H9 (cell line): ENCODE measurements at regions not wholly inside any gene's neighbourhood (a gene's known extent, or its start where the extent isn't known, plus 50 kb on each side); places are given as distances from the start of the nearest gene placed in this dataset.

Source experiments
- DNase-seq: peaks from one replicate; pipeline ENCODE4 v3.0.0-alpha.2; 2017
- H2AFZ ChIP-seq: one replicate; pipeline ENCODE4 v1.6.1; 2013; ENCODE audit warnings: mild to moderate bottlenecking, low read length, control low read depth, moderate library complexity
- H2AK5ac ChIP-seq: 2 replicates; pipeline ENCODE4 v1.6.1; 2013; ENCODE audit warnings: low read length, control low read depth, mixed read lengths; ENCODE audit not compliant: insufficient read length
- H2BK120ac ChIP-seq: one replicate; pipeline ENCODE4 v1.6.1; 2013; ENCODE audit warnings: low read depth, mild to moderate bottlenecking, low read length, control low read depth, inconsistent platforms; ENCODE audit not compliant: poor library complexity, severe bottlenecking
- H2BK12ac ChIP-seq: 2 replicates; pipeline ENCODE4 v1.6.1; 2013; ENCODE audit warnings: low read length, control low read depth, mixed read lengths, low read depth; ENCODE audit not compliant: insufficient read length
- H2BK15ac ChIP-seq: 2 replicates; pipeline ENCODE4 v1.6.1; 2013; ENCODE audit warnings: low read depth, low read length, control low read depth
- H2BK20ac ChIP-seq: one replicate; pipeline ENCODE4 v1.6.1; 2013; ENCODE audit warnings: low read depth, mild to moderate bottlenecking, low read length, control low read depth, inconsistent platforms; ENCODE audit not compliant: poor library complexity, severe bottlenecking
- H2BK5ac ChIP-seq: 2 replicates; pipeline ENCODE4 v1.6.1; 2013; ENCODE audit warnings: low read length, control low read depth, mixed read lengths; ENCODE audit not compliant: insufficient read length
- H3K14ac ChIP-seq: 2 replicates; pipeline ENCODE4 v1.6.1; 2013; ENCODE audit warnings: low read length, control low read depth; ENCODE audit not compliant: insufficient read depth
- H3K18ac ChIP-seq: 2 replicates; pipeline ENCODE4 v1.6.1; 2013; ENCODE audit warnings: low read depth, mild to moderate bottlenecking, mixed read lengths, low read length, control low read depth; ENCODE audit not compliant: insufficient read length
- H3K23ac ChIP-seq: 2 replicates; pipeline ENCODE4 v1.6.1; 2013; ENCODE audit warnings: low read length, control low read depth, mixed read lengths, low read depth; ENCODE audit not compliant: insufficient read length
- H3K23me2 ChIP-seq: 2 replicates; pipeline ENCODE4 v1.6.1; 2013; ENCODE audit warnings: low read depth, mild to moderate bottlenecking, mixed read lengths, low read length, control low read depth; ENCODE audit not compliant: insufficient read length, poor library complexity, severe bottlenecking
- H3K27ac ChIP-seq: 2 replicates; pipeline ENCODE4 v1.5.1; 2013; ENCODE audit warnings: low read length, control low read depth, mixed read lengths, low read depth; ENCODE audit not compliant: insufficient read length
- H3K27me3 ChIP-seq: 2 replicates; pipeline ENCODE4 v1.6.1; 2013; ENCODE audit warnings: low read length, control low read depth, inconsistent platforms; ENCODE audit not compliant: insufficient read depth
- H3K4ac ChIP-seq: 2 replicates; pipeline ENCODE4 v1.6.1; 2013; ENCODE audit warnings: low read depth, mild to moderate bottlenecking, control low read depth, inconsistent platforms, low read length, moderate library complexity
- H3K4me1 ChIP-seq: 2 replicates; pipeline ENCODE4 v1.6.1; 2013; ENCODE audit warnings: low read length, control low read depth, inconsistent platforms; ENCODE audit not compliant: insufficient read depth
- H3K4me2 ChIP-seq: 2 replicates; pipeline ENCODE4 v1.6.1; 2013; ENCODE audit warnings: low read length, control low read depth, mixed read lengths; ENCODE audit not compliant: insufficient read length, insufficient read depth
- H3K56ac ChIP-seq: 2 replicates; pipeline ENCODE4 v1.6.1; 2013; ENCODE audit warnings: low read depth, mild to moderate bottlenecking, mixed read lengths, low read length, control low read depth; ENCODE audit not compliant: insufficient read length
- H3K79me1 ChIP-seq: 2 replicates; pipeline ENCODE4 v1.6.1; 2013; ENCODE audit warnings: low read depth, mild to moderate bottlenecking, moderate library complexity, low read length, control low read depth, inconsistent platforms; ENCODE audit not compliant: insufficient read depth, poor library complexity, severe bottlenecking
- H3K79me2 ChIP-seq: 2 replicates; pipeline ENCODE4 v1.6.1; 2013; ENCODE audit warnings: low read length, control low read depth, inconsistent platforms; ENCODE audit not compliant: insufficient read depth
- H3K9ac ChIP-seq: 2 replicates; pipeline ENCODE4 v1.6.1; 2013; ENCODE audit warnings: low read length, control low read depth, mixed read lengths; ENCODE audit not compliant: insufficient read length; ENCODE audit errors: extremely low read depth
- H3K9me3 ChIP-seq: one replicate; pipeline ENCODE4 v1.6.1; 2013; ENCODE audit warnings: low read depth, low read length, inconsistent platforms; ENCODE audit not compliant: control insufficient read depth
- H3T11ph ChIP-seq: one replicate; pipeline ENCODE4 v1.6.1; 2013; ENCODE audit warnings: mild to moderate bottlenecking, low read length, control low read depth, inconsistent platforms
- H4K20me1 ChIP-seq: one replicate; pipeline ENCODE4 v1.6.1; 2013; ENCODE audit not compliant: control insufficient read depth, insufficient read length, insufficient read depth
- H4K5ac ChIP-seq: 2 replicates; pipeline ENCODE4 v1.6.1; 2013; ENCODE audit warnings: low read depth, mild to moderate bottlenecking, mixed read lengths, low read length, control low read depth; ENCODE audit not compliant: insufficient read length
- H4K8ac ChIP-seq: replicated peaks from 2 replicates; pipeline ENCODE4 v1.6.1; 2013; ENCODE audit warnings: low read length, control low read depth, mixed read lengths, low read depth; ENCODE audit not compliant: insufficient read length
- H4K91ac ChIP-seq: 2 replicates; pipeline ENCODE4 v1.6.1; 2013; ENCODE audit warnings: low read depth, mild to moderate bottlenecking, moderate library complexity, mixed read lengths, low read length, control low read depth; ENCODE audit not compliant: insufficient read length
- H3K27ac Mint-ChIP-seq, 3 experiments: 2 replicates in 2 of 3; 3 replicates in 1 of 3; pipeline ENCODE4 v1.8.0; 2020 to 2021; ENCODE audit warnings: mixed read lengths in 3 of 3, mild to moderate bottlenecking in 1 of 3, moderate library complexity in 1 of 3
- H3K27me3 Mint-ChIP-seq: 2 replicates; pipeline ENCODE4 v1.8.0; 2021; ENCODE audit warnings: low read depth, mild to moderate bottlenecking, moderate library complexity, mixed read lengths
- H3K36me3 Mint-ChIP-seq, 3 experiments: 2 replicates in 2 of 3; 3 replicates in 1 of 3; pipeline ENCODE4 v1.8.0; 2020 to 2021; ENCODE audit warnings: low read depth in 3 of 3, mixed read lengths in 3 of 3; ENCODE audit not compliant: insufficient read depth in 1 of 3
- H3K4me1 Mint-ChIP-seq, 2 experiments: 2 replicates each; pipeline ENCODE4 v1.8.0; 2020; ENCODE audit warnings: mixed read lengths in 2 of 2
- H3K4me3 Mint-ChIP-seq, 2 experiments: 2 replicates in 1 of 2; 3 replicates in 1 of 2; pipeline ENCODE4 v1.8.0; 2020 to 2021; ENCODE audit warnings: mild to moderate bottlenecking in 2 of 2, mixed read lengths in 2 of 2, moderate library complexity in 1 of 2
- H3K9me3 Mint-ChIP-seq, 2 experiments: 2 replicates in 1 of 2; 3 replicates in 1 of 2; pipeline ENCODE4 v1.8.0; 2020; ENCODE audit warnings: mild to moderate bottlenecking in 2 of 2, mixed read lengths in 2 of 2, moderate library complexity in 1 of 2
- WGBS: extraction: QIAGEN DNeasy Blood & Tissue Kit; methylation state at CpG from one replicate; pipeline ENCODE4 v1.1.7; 2013; ENCODE audit warnings: missing lambda C conversion rate, low lambda C conversion rate, mixed read lengths; ENCODE audit not compliant: insufficient read length; ENCODE audit errors: extremely low coverage; 5-methylcytosine and 5-hydroxymethylcytosine counted together
- TF ChIP-seq, protein P1 (sequence below): fragments of 200-600 bp; sonication (generic); conservative IDR thresholded peaks from 3 replicates; pipeline ENCODE4 v1.8.0; 2021; ENCODE audit warnings: antibody characterized with exemption, mild to moderate bottlenecking

DNA sequence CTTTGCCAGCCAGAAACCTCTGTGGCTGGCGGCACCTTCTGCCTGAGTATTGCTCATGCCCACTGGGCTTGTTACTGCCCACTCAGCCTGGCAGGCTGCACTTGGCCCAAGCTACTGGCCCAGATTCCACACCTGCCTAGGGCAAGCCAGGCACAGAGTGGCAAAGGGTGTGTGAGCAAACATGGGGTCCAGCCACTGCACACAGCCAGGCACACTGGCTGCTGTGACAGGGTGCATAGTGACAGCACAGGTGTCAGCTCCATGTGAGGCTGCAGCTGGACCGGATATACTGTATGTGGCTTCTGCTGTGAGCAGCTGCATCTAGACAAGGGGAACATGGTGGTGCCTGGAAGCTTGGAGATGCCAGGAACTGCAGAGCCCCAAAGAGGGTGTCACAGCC, 113.9 kb downstream of the COPS8 start:
- no CpG with 5 or more reads among the region's 2 CpGs for WGBS
- H2BK20ac ChIP-seq, result no peak overlapping the region
- Mint-ChIP-seq H3K9me3 (peaks cover 13 to 15% of the 10 kb centered on the region in 2 experiments), H3K36me3 (peaks cover 10 to 13% (median 12%) of the 10 kb centered on the region in 3 experiments), H3K4me1 (peaks cover 48 to 53% of the 10 kb centered on the region in 2 experiments), H3K27me3 (peaks cover 11% of the 10 kb centered on the region), H3K4me3 (no peak overlapping the region), H3K27ac (peak overlapping the region; percentile 81 to 96 (median 89); a peak in 6 of 7 replicates)
- no peak overlapping the region for H3K56ac ChIP-seq
- TF ChIP-seq, protein P1, sequence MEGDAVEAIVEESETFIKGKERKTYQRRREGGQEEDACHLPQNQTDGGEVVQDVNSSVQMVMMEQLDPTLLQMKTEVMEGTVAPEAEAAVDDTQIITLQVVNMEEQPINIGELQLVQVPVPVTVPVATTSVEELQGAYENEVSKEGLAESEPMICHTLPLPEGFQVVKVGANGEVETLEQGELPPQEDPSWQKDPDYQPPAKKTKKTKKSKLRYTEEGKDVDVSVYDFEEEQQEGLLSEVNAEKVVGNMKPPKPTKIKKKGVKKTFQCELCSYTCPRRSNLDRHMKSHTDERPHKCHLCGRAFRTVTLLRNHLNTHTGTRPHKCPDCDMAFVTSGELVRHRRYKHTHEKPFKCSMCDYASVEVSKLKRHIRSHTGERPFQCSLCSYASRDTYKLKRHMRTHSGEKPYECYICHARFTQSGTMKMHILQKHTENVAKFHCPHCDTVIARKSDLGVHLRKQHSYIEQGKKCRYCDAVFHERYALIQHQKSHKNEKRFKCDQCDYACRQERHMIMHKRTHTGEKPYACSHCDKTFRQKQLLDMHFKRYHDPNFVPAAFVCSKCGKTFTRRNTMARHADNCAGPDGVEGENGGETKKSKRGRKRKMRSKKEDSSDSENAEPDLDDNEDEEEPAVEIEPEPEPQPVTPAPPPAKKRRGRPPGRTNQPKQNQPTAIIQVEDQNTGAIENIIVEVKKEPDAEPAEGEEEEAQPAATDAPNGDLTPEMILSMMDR, result no peak
- H3K18ac ChIP-seq, result no peak overlapping the region
- no peaks in the 10 kb centered on the region for H3K9me3 ChIP-seq
- H4K8ac ChIP-seq, result no peak overlapping the region
- H3K4ac ChIP-seq, result no peak overlapping the region
- no peak overlapping the region for H2BK120ac ChIP-seq
- H3K14ac ChIP-seq, result no peak overlapping the region
- no peaks in the 10 kb centered on the region for H3K27me3 ChIP-seq
- no peak overlapping the region for H2AK5ac ChIP-seq
- no peak overlapping the region for H3T11ph ChIP-seq
- H2BK15ac ChIP-seq, result no peak overlapping the region
- H4K20me1 ChIP-seq, result peaks cover 2% of the 10 kb centered on the region
- H2AFZ ChIP-seq, result no peak overlapping the region
- peaks cover 16% of the 10 kb centered on the region for H3K4me1 ChIP-seq
- H2BK12ac ChIP-seq, result no peak overlapping the region
- H2BK5ac ChIP-seq, result no peak overlapping the region
- no peaks in the 10 kb centered on the region for H3K23me2 ChIP-seq
- H4K5ac ChIP-seq, result no peak overlapping the region
- H4K91ac ChIP-seq, result no peak overlapping the region
- H3K79me2 ChIP-seq, result no peaks in the 10 kb centered on the region
- H3K9ac ChIP-seq, result no peak overlapping the region
- H3K79me1 ChIP-seq, result no peaks in the 10 kb centered on the region
- peak overlapping the region; percentile 95 for H3K27ac ChIP-seq
- peak; percentile 48 for DNase-seq
- no peak overlapping the region for H3K23ac ChIP-seq
- no peak overlapping the region for H3K4me2 ChIP-seq
